Chondrocyte (in vitro differentiated cells): ENCODE measurements at regions not wholly inside any gene's neighbourhood (a gene's known extent, or its start where the extent isn't known, plus 50 kb on each side); places are given as distances from the start of the nearest gene placed in this dataset.

Experiments
- DNase-seq: peaks from one replicate; pipeline ENCODE4 v3.0.0; 2021; ENCODE audit warnings: mixed read lengths, low spot score
- H3K27ac Mint-ChIP-seq: one replicate; pipeline ENCODE4 v1.8.0; 2021; ENCODE audit warnings: mild to moderate bottlenecking, moderate library complexity, mixed read lengths; ENCODE audit not compliant: unreplicated experiment
- H3K27me3 Mint-ChIP-seq: 2 replicates; pipeline ENCODE4 v1.8.0; 2021; ENCODE audit warnings: low read depth, mixed read lengths
- H3K36me3 Mint-ChIP-seq: 2 replicates; pipeline ENCODE4 v1.8.0; 2021; ENCODE audit warnings: low read depth, mixed read lengths
- H3K4me1 Mint-ChIP-seq: 2 replicates; pipeline ENCODE4 v1.8.0; 2021; ENCODE audit warnings: low read depth, mild to moderate bottlenecking, mixed read lengths
- H3K4me3 Mint-ChIP-seq: one replicate; pipeline ENCODE4 v1.8.0; 2021; ENCODE audit warnings: mild to moderate bottlenecking, moderate library complexity, mixed read lengths; ENCODE audit not compliant: unreplicated experiment
- H3K9me3 Mint-ChIP-seq: 2 replicates; pipeline ENCODE4 v1.8.0; 2021; ENCODE audit warnings: low read depth, mixed read lengths
- TF ChIP-seq, protein P1 (sequence below): fragments of 200-600 bp; sonication (generic); IDR thresholded peaks from 2 replicates; pipeline ENCODE4 v1.5.0; 2021; ENCODE audit warnings: antibody characterized with exemption, mild to moderate bottlenecking, moderate library complexity

DNA sequence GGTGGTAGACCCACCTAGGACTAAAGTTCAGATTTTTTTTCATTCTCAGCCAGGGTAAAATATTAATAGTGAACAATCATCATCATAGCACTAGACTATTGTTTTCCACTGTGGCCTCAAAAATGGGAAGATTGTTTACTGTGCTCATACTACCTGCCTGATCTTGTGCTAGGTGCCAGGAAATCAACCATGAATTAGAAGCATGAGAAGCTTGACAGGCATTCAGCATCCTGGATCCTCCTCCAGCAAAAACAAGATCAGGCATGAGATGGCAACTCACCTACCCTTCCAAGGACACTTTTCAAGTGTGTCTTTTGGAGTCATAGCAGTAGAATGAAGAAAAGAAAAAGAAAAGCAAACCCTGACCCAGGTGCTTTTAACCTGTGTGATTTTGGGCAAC, 174.2 kb downstream of the CYLD start:
- Mint-ChIP-seq H3K27ac (no peak overlapping the region), H3K27me3 (peaks cover 8% of the 10 kb centered on the region), H3K4me1 (no peaks in the 10 kb centered on the region), H3K9me3 (no peaks in the 10 kb centered on the region), H3K36me3 (no peaks in the 10 kb centered on the region), H3K4me3 (no peak overlapping the region)
- TF ChIP-seq, protein P1, sequence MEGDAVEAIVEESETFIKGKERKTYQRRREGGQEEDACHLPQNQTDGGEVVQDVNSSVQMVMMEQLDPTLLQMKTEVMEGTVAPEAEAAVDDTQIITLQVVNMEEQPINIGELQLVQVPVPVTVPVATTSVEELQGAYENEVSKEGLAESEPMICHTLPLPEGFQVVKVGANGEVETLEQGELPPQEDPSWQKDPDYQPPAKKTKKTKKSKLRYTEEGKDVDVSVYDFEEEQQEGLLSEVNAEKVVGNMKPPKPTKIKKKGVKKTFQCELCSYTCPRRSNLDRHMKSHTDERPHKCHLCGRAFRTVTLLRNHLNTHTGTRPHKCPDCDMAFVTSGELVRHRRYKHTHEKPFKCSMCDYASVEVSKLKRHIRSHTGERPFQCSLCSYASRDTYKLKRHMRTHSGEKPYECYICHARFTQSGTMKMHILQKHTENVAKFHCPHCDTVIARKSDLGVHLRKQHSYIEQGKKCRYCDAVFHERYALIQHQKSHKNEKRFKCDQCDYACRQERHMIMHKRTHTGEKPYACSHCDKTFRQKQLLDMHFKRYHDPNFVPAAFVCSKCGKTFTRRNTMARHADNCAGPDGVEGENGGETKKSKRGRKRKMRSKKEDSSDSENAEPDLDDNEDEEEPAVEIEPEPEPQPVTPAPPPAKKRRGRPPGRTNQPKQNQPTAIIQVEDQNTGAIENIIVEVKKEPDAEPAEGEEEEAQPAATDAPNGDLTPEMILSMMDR, result no peak
- DNase-seq, result no peak

GRCh38 chr16:50915120-50915519, 173.2 kb downstream of the CYLD start:
- H3K27me3 Mint-ChIP-seq, result peaks cover 8% of the 10 kb centered on the region
- TF ChIP-seq, protein P1, result no peak
- no peaks in the 10 kb centered on the region for H3K4me1 Mint-ChIP-seq
- H3K36me3 Mint-ChIP-seq, result no peaks in the 10 kb centered on the region
- no peaks in the 10 kb centered on the region for H3K9me3 Mint-ChIP-seq
- no peak overlapping the region for H3K4me3 Mint-ChIP-seq
- DNase-seq, result no peak
- H3K27ac Mint-ChIP-seq, result no peak overlapping the region

DNA sequence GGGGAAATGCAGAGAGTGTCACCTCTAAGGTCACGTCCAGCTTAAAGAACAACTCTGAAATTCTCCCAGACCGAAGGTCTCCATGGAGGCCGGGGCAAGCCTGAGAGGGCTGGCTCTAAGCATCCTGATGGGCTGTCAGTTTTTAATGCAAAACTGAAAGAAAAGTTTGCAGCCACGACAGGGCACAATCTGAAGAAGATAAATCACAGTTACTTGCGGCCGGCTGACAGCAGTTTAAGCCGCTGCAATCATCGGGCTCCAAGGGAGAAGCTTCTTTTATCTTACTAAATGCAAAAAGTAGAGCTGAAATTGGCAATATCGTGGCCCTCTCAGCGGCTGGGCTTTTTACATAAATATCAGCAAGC, 168.8 kb downstream of the CYLD start:
- Mint-ChIP-seq H3K4me3 (no peak overlapping the region), H3K27ac (no peak overlapping the region), H3K27me3 (peaks cover 2% of the 10 kb centered on the region), H3K4me1 (no peaks in the 10 kb centered on the region), H3K36me3 (no peaks in the 10 kb centered on the region), H3K9me3 (no peaks in the 10 kb centered on the region)
- DNase-seq, result no peak
- TF ChIP-seq, protein P1, result no peak

DNA sequence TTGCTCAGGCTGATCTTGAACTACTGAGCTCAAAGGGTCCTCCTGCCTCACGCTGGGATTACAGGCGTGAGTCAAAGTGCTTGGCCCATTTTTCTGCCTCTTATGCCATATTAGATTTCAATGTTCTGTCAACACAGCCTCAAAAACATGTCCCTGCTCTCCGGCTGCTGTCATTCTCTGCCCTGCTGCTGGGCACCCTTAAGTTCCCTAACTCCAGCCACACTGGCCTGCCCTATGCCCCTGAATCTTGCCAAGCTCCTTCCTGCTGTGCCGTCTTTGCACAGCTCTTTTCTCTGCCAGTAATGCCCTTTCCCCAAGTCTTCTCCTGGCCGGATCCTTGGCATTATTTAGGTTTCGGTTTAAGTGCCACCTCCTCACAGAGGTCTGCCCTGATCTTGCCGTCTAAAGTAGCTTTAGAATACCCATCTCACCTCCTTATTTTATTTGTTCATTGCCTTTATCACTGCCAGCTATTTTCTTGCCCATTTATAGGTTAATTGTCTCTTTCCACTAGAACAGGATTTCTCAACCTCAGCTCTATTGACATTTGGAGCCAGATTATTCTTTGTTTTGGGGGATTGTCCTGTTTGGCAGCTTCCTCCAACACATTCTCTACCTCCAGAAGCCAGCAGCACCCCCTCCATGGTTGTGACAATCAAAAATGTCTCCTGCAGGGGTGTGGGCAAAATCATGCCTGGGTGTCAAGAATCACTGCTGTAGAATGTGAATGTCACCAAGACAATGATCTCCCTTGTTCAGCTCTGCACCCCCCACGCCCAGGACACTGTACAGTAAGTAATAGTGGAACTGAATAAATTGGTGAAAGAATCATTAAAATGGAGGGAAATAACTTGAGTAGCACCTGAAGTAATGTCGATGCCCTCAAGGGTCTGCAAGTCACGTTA, 168.2 kb downstream of the CYLD start:
- Mint-ChIP-seq H3K4me1 (no peaks in the 10 kb centered on the region), H3K27me3 (peaks cover 2% of the 10 kb centered on the region), H3K36me3 (no peaks in the 10 kb centered on the region), H3K27ac (no peak overlapping the region), H3K4me3 (no peak overlapping the region), H3K9me3 (no peaks in the 10 kb centered on the region)
- no peak for DNase-seq
- TF ChIP-seq, protein P1, result no peak

GRCh38 chr16:50908468-50908867, 166.6 kb downstream of the CYLD start:
- TF ChIP-seq, protein P1, result no peak
- no peak overlapping the region for H3K27ac Mint-ChIP-seq
- H3K36me3 Mint-ChIP-seq, result no peaks in the 10 kb centered on the region
- peaks cover 2% of the 10 kb centered on the region for H3K27me3 Mint-ChIP-seq
- no peaks in the 10 kb centered on the region for H3K4me1 Mint-ChIP-seq
- no peak overlapping the region for H3K4me3 Mint-ChIP-seq
- H3K9me3 Mint-ChIP-seq, result no peaks in the 10 kb centered on the region
- no peak for DNase-seq
